Parathyroid adenoma (tissue), 2 donors: ENCODE measurements at regions not wholly inside any gene's neighbourhood (a gene's known extent, or its start where the extent isn't known, plus 50 kb on each side); places are given as distances from the start of the nearest gene placed in this dataset.
"Not testable (repeated sequence)": the region's sequence is repeated elsewhere in the genome, so short reads cannot be mapped to it uniquely, and the experiment has no call there.

Experiments
- H2AFZ ChIP-seq: fragments of 300-600 bp; sonication (generic); one replicate; pipeline ENCODE4 v1.7.0; 2017; ENCODE audit warnings: antibody characterized with exemption, mild to moderate bottlenecking
- H3K27ac ChIP-seq: fragments of 300-600 bp; sonication (generic); one replicate; pipeline ENCODE4 v1.7.0; 2017
- H3K27me3 ChIP-seq: fragments of 300-600 bp; sonication (generic); one replicate; pipeline ENCODE4 v1.7.0; 2017; ENCODE audit warnings: low read length; ENCODE audit not compliant: control insufficient read depth, insufficient read depth
- H3K36me3 ChIP-seq: fragments of 300-600 bp; sonication (generic); one replicate; pipeline ENCODE4 v1.7.0; 2017; ENCODE audit warnings: low read length; ENCODE audit not compliant: control insufficient read depth, insufficient read depth
- H3K4me1 ChIP-seq: fragments of 300-600 bp; sonication (generic); one replicate; pipeline ENCODE4 v1.7.0; 2017; ENCODE audit warnings: control low read depth
- H3K4me2 ChIP-seq: fragments of 300-600 bp; sonication (generic); one replicate; pipeline ENCODE4 v1.7.0; 2017; ENCODE audit warnings: low read length
- H3K4me3 ChIP-seq: fragments of 300-600 bp; sonication (generic); one replicate; pipeline ENCODE4 v1.7.0; 2017; ENCODE audit warnings: low read depth, low read length
- H3K79me2 ChIP-seq: fragments of 300-600 bp; sonication (generic); one replicate; pipeline ENCODE4 v1.7.0; 2017; ENCODE audit warnings: control low read depth
- H3K9ac ChIP-seq: fragments of 300-600 bp; sonication (generic); one replicate; pipeline ENCODE4 v1.7.0; 2017; ENCODE audit warnings: mild to moderate bottlenecking
- H3K9me3 ChIP-seq: fragments of 300-600 bp; sonication (generic); one replicate; pipeline ENCODE4 v1.7.0; 2017; ENCODE audit warnings: low read length; ENCODE audit not compliant: control insufficient read depth
- CTCF ChIP-seq: fragments of 300-600 bp; sonication (generic); IDR thresholded peaks from one replicate; pipeline ENCODE4 v1.7.0; 2017; ENCODE audit warnings: antibody characterized with exemption, mild to moderate bottlenecking
- donor health status: primary hyperparathyroidism.

DNA sequence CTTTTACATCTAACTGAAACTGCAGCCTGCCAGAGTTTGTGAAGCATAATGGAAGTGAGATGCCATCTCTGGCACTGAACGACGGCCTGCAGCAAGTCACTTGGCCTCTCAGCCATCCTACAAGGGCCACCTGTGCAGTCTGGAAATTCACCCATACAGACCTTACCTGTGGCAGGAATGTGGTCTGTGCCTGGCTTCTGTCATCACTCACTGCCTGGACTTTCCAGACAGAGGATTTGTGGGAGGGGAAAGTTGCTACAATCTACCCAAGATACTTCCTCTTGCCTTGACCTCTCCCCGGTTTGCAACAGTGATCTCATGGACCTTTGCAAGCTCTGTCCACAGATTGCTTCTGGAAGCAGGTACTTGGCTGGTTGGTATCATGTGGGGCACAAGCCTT lies 58.4 kb upstream of the ATP1B1 start:
- TF ChIP-seq CTCF: no peak
- Histone ChIP-seq H3K36me3 (no peaks in the 10 kb centered on the region), H2AFZ (no peak overlapping the region), H3K4me1 (peaks cover 2% of the 10 kb centered on the region), H3K27me3 (no peaks in the 10 kb centered on the region), H3K4me3 (no peak overlapping the region), H3K27ac (no peak overlapping the region), H3K9ac (no peak overlapping the region), H3K79me2 (no peaks in the 10 kb centered on the region), H3K4me2 (no peak overlapping the region), H3K9me3 (no peaks in the 10 kb centered on the region)

DNA sequence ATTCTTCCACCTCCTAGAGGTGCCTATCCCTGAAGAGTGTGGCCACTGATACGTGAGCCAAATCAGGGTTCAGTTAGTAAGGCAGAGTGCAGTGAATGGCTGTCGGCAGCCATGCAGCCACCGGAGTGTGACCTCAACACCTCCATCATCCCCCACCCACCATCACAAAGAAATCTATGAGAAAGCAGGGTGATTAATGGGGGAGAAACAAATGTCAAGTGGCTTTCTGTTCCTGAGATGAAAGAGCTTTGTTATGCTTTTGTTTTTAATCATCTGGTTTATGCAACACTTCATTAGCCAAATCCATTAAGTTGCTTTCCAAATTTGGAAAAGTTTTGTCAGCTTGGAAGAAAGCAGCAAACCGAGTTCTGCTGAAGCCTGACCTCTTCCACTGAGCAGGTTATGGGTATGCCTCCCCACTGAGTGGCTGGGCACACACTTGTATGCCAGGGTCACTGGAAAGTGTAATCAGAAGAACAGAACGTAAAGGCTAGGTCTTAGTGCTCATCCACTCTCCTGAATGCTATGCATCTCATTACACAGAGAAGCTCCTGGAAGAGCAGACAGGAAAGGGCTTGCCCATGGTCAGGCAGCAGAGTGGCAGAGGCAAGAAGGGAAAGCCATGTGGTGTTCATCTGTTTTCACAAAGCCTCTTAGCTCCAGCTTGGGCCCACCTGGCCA lies 57.1 kb upstream of the ATP1B1 start:
- no peak overlapping the region for H2AFZ ChIP-seq
- no peak overlapping the region for H3K4me2 ChIP-seq
- no peaks in the 10 kb centered on the region for H3K27me3 ChIP-seq
- no peaks in the 10 kb centered on the region for H3K79me2 ChIP-seq
- H3K36me3 ChIP-seq: no peaks in the 10 kb centered on the region
- no peaks in the 10 kb centered on the region for H3K4me1 ChIP-seq
- no peaks in the 10 kb centered on the region for H3K9me3 ChIP-seq
- TF ChIP-seq CTCF: no peak
- H3K9ac ChIP-seq: no peak overlapping the region
- H3K4me3 ChIP-seq: no peak overlapping the region
- no peak overlapping the region for H3K27ac ChIP-seq

DNA sequence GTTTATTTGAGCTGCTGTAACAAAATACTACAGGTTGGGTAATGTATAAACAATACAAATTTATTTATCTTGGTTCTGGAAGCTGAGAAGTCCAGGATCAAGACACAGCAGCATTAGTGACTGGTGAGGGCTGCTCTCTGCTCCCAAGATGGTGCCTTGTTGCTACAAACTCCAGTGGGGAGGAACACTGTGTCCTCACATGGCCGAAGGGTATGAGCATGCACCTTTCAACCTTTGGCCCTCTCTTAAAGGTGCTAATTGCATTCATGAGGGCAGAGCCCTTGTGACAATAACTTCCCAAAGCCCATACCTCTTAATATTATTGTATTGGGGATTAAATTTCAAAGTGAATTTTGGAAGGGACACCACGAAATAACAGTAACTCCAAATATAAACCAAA lies 55.3 kb upstream of the ATP1B1 start:
- no peaks in the 10 kb centered on the region for H3K4me1 ChIP-seq
- H3K4me2 ChIP-seq: no peak overlapping the region
- H3K27me3 ChIP-seq: no peaks in the 10 kb centered on the region

DNA sequence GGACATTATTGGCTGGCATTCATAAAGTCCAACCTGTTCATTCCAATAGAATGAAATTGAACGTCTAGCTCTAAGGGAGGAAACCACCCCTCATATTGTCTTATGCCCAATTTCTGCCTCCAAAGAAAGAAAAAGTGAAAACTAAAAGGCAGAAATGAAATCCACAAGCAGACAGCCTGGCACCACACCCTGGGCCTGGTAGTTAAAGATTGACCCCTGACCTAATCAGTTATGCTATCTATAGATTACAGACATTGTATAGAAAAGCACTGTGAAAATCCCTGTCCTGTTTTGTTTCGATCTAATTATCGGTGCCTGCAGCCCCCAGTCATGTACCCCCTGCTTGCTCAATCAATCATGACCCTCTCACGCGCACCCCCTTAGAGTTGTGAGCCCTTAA lies 54.3 kb upstream of the ATP1B1 start:
- not testable (repeated sequence) for H3K27me3 ChIP-seq, H3K4me3 ChIP-seq, H3K79me2 ChIP-seq, H3K9me3 ChIP-seq, H2AFZ ChIP-seq, H3K36me3 ChIP-seq, H3K4me1 ChIP-seq, H3K4me2 ChIP-seq, H3K9ac ChIP-seq, H3K27ac ChIP-seq

More for the DNA sequence above, 55.3 kb upstream of the ATP1B1 start:
- no peak overlapping the region for H3K4me3 ChIP-seq
- H3K79me2 ChIP-seq: no peaks in the 10 kb centered on the region
- no peak for TF ChIP-seq CTCF
- H3K27ac ChIP-seq: no peak overlapping the region
- H2AFZ ChIP-seq: no peak overlapping the region
- H3K9me3 ChIP-seq: no peaks in the 10 kb centered on the region
- H3K36me3 ChIP-seq: no peaks in the 10 kb centered on the region
- no peak overlapping the region for H3K9ac ChIP-seq

- H3K9ac ChIP-seq: no peak overlapping the region
- no peaks in the 10 kb centered on the region for H3K4me1 ChIP-seq
- no peak overlapping the region for H3K4me3 ChIP-seq
- no peak for TF ChIP-seq CTCF
- H3K27ac ChIP-seq: no peak overlapping the region
- no peak overlapping the region for H3K4me2 ChIP-seq
- H2AFZ ChIP-seq: no peak overlapping the region
- H3K79me2 ChIP-seq: no peaks in the 10 kb centered on the region
- H3K9me3 ChIP-seq: no peaks in the 10 kb centered on the region
- no peaks in the 10 kb centered on the region for H3K36me3 ChIP-seq
- H3K27me3 ChIP-seq: no peaks in the 10 kb centered on the region
These were observed 53.8 kb upstream of the ATP1B1 start for GRCh38 chr1:169052727-169053126.
